HEK293T (cell line): ENCODE measurements at regions not wholly inside any gene's neighbourhood (a gene's known extent, or its start where the extent isn't known, plus 50 kb on each side); places are given as distances from the start of the nearest gene placed in this dataset.

ENCODE experiments used
- CTCF ChIA-PET: fragments of 350-600 bp; formaldehyde crosslinking; extraction: SDS; loops from one replicate; lab custom pipeline; 2021; ENCODE audit warnings: antibody characterized with exemption, inconsistent platforms; lab: Yijun Ruan, JAX
- POLR2A ChIA-PET: fragments of 350-600 bp; formaldehyde crosslinking; extraction: SDS; loops from one replicate; lab custom pipeline; 2020; ENCODE audit warnings: antibody characterized with exemption, inconsistent platforms; lab: Yijun Ruan, JAX
- DNase-seq: peaks from one replicate; pipeline ENCODE4 v3.0.0; 2012; ENCODE audit warnings: mixed read lengths; ENCODE audit errors: extremely low spot score
- ARNT ChIP-seq: fragments of 450-650 bp; IDR thresholded peaks from 2 replicates; pipeline ENCODE4 v1.6.1; 2017; ENCODE audit warnings: mild to moderate bottlenecking
- BHLHE40 ChIP-seq: fragments of 450-650 bp; IDR thresholded peaks from 2 replicates; pipeline ENCODE4 v1.6.1; 2016; ENCODE audit warnings: mild to moderate bottlenecking, moderate library complexity, borderline replicate concordance
- CTBP1 ChIP-seq: fragments of 450-650 bp; IDR thresholded peaks from 2 replicates; pipeline ENCODE4 v1.6.1; 2016; ENCODE audit warnings: borderline replicate concordance
- ELF4 ChIP-seq: fragments of 450-650 bp; IDR thresholded peaks from 2 replicates; pipeline ENCODE4 v1.6.1; 2017; ENCODE audit warnings: antibody characterized with exemption
- FOXA1 ChIP-seq: fragments of 450-650 bp; IDR thresholded peaks from 2 replicates; pipeline ENCODE4 v1.6.1; 2016; ENCODE audit warnings: mild to moderate bottlenecking
- FOXK2 ChIP-seq: fragments of 450-650 bp; IDR thresholded peaks from 2 replicates; pipeline ENCODE4 v1.6.1; 2016; ENCODE audit warnings: mild to moderate bottlenecking
- FOXM1 ChIP-seq: fragments of 450-650 bp; IDR thresholded peaks from 2 replicates; pipeline ENCODE4 v1.6.1; 2017; ENCODE audit warnings: mild to moderate bottlenecking, borderline replicate concordance
- HDGF ChIP-seq: fragments of 450-650 bp; IDR thresholded peaks from 2 replicates; pipeline ENCODE4 v1.6.1; 2017; ENCODE audit warnings: antibody characterized with exemption, borderline replicate concordance
- L3MBTL2 ChIP-seq: fragments of 450-650 bp; conservative IDR thresholded peaks from 2 replicates; pipeline ENCODE4 v1.6.1; 2016; ENCODE audit warnings: mild to moderate bottlenecking
- LEF1 ChIP-seq: fragments of 450-650 bp; IDR thresholded peaks from 2 replicates; pipeline ENCODE4 v1.6.1; 2017; ENCODE audit warnings: mild to moderate bottlenecking, borderline replicate concordance
- NFRKB ChIP-seq: fragments of 450-650 bp; IDR thresholded peaks from 2 replicates; pipeline ENCODE4 v1.6.1; 2016; ENCODE audit warnings: mild to moderate bottlenecking, moderate library complexity
- SP1 ChIP-seq: fragments of 450-650 bp; IDR thresholded peaks from 2 replicates; pipeline ENCODE4 v1.6.1; 2017
- SUZ12 ChIP-seq: fragments of 450-650 bp; IDR thresholded peaks from 2 replicates; pipeline ENCODE4 v1.6.1; 2016; ENCODE audit warnings: mild to moderate bottlenecking
- TARDBP ChIP-seq: fragments of 450-650 bp; IDR thresholded peaks from 2 replicates; pipeline ENCODE4 v1.6.1; 2016
- ZNF384 ChIP-seq: fragments of 450-650 bp; IDR thresholded peaks from 2 replicates; pipeline ENCODE4 v1.6.1; 2016
- TF ChIP-seq, protein P1 (sequence below): fragments of 450-650 bp; IDR thresholded peaks from 2 replicates; pipeline ENCODE4 v1.6.1; 2016

DNA sequence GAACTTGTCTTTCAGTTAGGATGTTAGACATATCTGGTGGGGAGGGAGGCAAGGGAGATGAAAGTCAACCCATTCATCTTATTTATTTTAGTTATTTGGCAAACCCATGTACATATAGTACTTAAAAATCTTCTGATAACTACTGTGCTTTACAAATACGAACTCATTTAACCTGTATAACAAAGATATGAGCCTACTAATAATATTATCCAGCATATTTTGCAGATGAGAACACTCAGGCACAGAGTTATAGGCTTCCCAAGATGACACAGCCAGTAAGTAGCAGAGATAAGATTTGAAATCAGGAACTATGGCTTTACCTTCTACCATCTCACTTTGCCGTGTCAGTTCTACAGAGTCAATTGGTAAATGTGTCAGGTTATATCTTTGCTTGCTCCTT, 262.6 kb upstream of the DOK6 start:
- CTCF ChIA-PET: no interaction called here
- no peak for DNase-seq
- no peak for TF ChIP-seq ELF4
- TF ChIP-seq, protein P1, sequence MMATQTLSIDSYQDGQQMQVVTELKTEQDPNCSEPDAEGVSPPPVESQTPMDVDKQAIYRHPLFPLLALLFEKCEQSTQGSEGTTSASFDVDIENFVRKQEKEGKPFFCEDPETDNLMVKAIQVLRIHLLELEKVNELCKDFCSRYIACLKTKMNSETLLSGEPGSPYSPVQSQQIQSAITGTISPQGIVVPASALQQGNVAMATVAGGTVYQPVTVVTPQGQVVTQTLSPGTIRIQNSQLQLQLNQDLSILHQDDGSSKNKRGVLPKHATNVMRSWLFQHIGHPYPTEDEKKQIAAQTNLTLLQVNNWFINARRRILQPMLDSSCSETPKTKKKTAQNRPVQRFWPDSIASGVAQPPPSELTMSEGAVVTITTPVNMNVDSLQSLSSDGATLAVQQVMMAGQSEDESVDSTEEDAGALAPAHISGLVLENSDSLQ: no peak
- TF ChIP-seq SP1: no peak
- TF ChIP-seq ZNF384: no peak
- no peak for TF ChIP-seq FOXA1
- TF ChIP-seq FOXM1: no peak
- no peak for TF ChIP-seq LEF1
- TF ChIP-seq CTBP1: no peak
- no peak for TF ChIP-seq HDGF
- TF ChIP-seq SUZ12: no peak
- TF ChIP-seq FOXK2: no peak
- TF ChIP-seq ARNT: no peak
- no peak for TF ChIP-seq TARDBP
- no peak for TF ChIP-seq L3MBTL2
- no peak for TF ChIP-seq BHLHE40
- no peak for TF ChIP-seq NFRKB
- POLR2A ChIA-PET: no interaction called here

- POLR2A ChIA-PET: no interaction called here
- TF ChIP-seq CTBP1: no peak
- TF ChIP-seq, protein P1: no peak
- TF ChIP-seq L3MBTL2: no peak
- no peak for TF ChIP-seq FOXK2
- TF ChIP-seq TARDBP: no peak
- no peak for DNase-seq
- CTCF ChIA-PET: no interaction called here
Observed at GRCh38 chr18:69143084-69143483, 257.6 kb upstream of the DOK6 start.

- CTCF ChIA-PET: no interaction called here
Observed at GRCh38 chr18:69152436-69152835, 248.3 kb upstream of the DOK6 start.

GRCh38 chr18:69157906-69158305, 242.8 kb upstream of the DOK6 start:
- TF ChIP-seq BHLHE40 (no peak), FOXA1 (no peak), HDGF (no peak), ELF4 (no peak), SUZ12 (no peak), CTBP1 (no peak), SP1 (no peak), FOXK2 (no peak), NFRKB (no peak), L3MBTL2 (no peak), ARNT (no peak), FOXM1 (no peak), LEF1 (no peak), TARDBP (no peak), ZNF384 (no peak)
- TF ChIP-seq, protein P1: no peak
- DNase-seq: no peak
- POLR2A ChIA-PET: no interaction called here
- CTCF ChIA-PET: no interaction called here

More at GRCh38 chr18:69152436-69152835, 248.3 kb upstream of the DOK6 start:
- POLR2A ChIA-PET: no interaction called here
- TF ChIP-seq L3MBTL2: no peak
- TF ChIP-seq, protein P1: no peak
- no peak for TF ChIP-seq ARNT
- no peak for TF ChIP-seq FOXM1
- no peak for DNase-seq

DNA sequence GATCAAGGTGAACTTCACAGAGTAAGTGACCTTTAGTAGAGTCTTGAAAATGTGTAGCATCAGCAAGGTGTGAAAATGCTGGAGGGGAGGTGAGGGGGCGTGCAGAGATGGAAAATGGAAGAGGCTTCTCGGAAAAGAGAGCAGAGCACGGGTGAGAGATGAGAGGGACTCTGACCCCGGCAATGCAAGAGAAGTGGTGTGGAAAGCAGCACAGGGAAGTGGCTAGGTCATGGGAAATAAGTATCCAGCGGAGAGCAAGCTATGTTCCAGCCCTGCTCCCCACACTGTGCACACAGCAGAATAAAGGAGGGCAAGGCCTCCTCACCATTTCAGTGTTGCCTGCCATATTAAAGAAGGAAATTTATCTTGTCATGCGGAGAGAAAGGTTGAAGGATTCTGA, 241.7 kb upstream of the DOK6 start:
- TF ChIP-seq BHLHE40 (no peak), HDGF (no peak), FOXA1 (no peak), ARNT (no peak), SP1 (no peak), ZNF384 (no peak), NFRKB (no peak), SUZ12 (no peak), TARDBP (no peak), FOXM1 (no peak), FOXK2 (no peak), LEF1 (no peak), CTBP1 (no peak), ELF4 (no peak), L3MBTL2 (no peak)
- TF ChIP-seq, protein P1: no peak
- ChIA-PET POLR2A (no interaction called here), CTCF (no interaction called here)
- DNase-seq: no peak
